ENCODE measurements at regions not wholly inside any gene's neighbourhood (a gene's known extent, or its start where the extent isn't known, plus 50 kb on each side); places are given as distances from the start of the nearest gene placed in this dataset.

DNA sequence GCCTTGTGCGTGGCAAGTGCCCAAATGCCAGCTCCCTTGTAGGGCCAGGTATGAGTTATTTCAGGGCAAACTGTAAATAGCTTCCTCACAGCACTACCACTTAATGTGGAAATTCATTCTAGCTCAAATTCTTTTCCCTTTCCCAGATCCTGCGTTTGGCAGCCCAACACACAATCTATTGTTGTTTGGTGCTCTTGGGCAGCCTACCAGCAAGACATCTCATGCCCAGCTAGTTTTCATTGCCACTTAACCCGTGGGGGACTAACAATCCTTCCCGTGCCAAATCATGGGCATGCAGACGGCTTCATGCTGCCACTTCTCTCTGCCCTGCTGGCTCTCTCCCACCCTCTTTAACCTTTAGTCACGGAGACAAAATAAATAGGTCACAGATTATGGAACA is 454.2 kb downstream of the GRIA2 start:
- Histone ChIP-seq H2BK120ac (ENCODE audit: low read depth, low read length) (no peak overlapping the region), H2AFZ (ENCODE audit: low read length) (no peak overlapping the region), H3K36me3 (replicated peaks in 1 of 2; ENCODE audit: control insufficient read depth in 2 of 2, insufficient read depth in 2 of 2, low read length in 2 of 2) (no peaks in the 10 kb centered on the region), H4K91ac (ENCODE audit: low read depth, low read length, poor library complexity) (no peak overlapping the region), H4K8ac (ENCODE audit: low read depth, low read length) (no peak overlapping the region), H3K18ac (ENCODE audit: low read length) (no peak overlapping the region), H3K14ac (ENCODE audit: low read length) (no peak overlapping the region), H3K4ac (ENCODE audit: low read length) (no peak overlapping the region), H2AK5ac (ENCODE audit: low read depth, low read length) (no peak overlapping the region), H3K27ac (replicated peaks; ENCODE audit: low read length) (no peak overlapping the region), H3K4me3 (ENCODE audit: low read length in 2 of 2) (no peak overlapping the region), H2BK12ac (ENCODE audit: low read length) (no peak overlapping the region), H3K4me2 (ENCODE audit: insufficient read depth, low read length, poor library complexity, severe bottlenecking) (no peak overlapping the region), H3K4me1 (ENCODE audit: control insufficient read depth in 2 of 2, insufficient read depth in 1 of 2, low read depth in 1 of 2, low read length in 2 of 2) (no peaks in the 10 kb centered on the region), H2BK15ac (ENCODE audit: low read length) (no peak overlapping the region), H3K23ac (ENCODE audit: low read depth, low read length, poor library complexity) (no peak overlapping the region), H2BK5ac (ENCODE audit: low read length) (no peak overlapping the region), H3K79me1 (ENCODE audit: low read depth, low read length) (no peaks in the 10 kb centered on the region), H3K9me3 (replicated peaks in 1 of 2; ENCODE audit: control insufficient read depth in 2 of 2, insufficient read depth in 1 of 2, low read depth in 1 of 2, low read length in 2 of 2) (no peaks in the 10 kb centered on the region), H3K27me3 (ENCODE audit: control insufficient read depth in 3 of 3, insufficient read depth in 3 of 3, low read depth in 1 of 3, low read length in 3 of 3) (no peaks in the 10 kb centered on the region), H3K9ac (ENCODE audit: low read depth, low read length, poor library complexity) (no peak overlapping the region)
- no peak for DNase-seq (ENCODE audit: low spot score)
- WGBS, 2 donors (ENCODE audit: extremely low coverage in 2 of 2, insufficient read length in 2 of 2, insufficient replicate concordance in 1 of 2): no CpG with 5 or more reads among the region's 6 CpGs

DNA sequence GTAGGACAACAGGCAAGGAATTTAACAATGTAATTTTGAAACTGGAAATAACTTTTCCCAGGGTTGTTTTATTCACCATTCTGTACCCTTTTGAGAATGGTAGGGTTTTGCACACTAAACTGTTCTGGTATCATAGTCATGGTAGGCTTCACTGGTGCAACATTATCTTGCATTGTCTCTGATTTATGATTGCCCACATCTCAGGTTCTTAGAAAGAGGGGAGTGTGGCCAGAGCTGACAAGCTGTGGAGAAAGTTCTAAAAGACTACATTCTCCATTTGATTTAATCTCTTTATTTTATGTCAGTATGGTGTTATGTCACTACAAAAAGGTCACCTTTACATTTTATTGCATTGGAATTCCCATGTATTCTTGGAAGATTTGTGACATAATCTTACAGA is 447.3 kb downstream of the GRIA2 start:
- no peak overlapping the region for H3K4ac ChIP-seq (ENCODE audit: low read length)
- H3K4me2 ChIP-seq (ENCODE audit: insufficient read depth, low read length, poor library complexity, severe bottlenecking): no peak overlapping the region
- no peaks in the 10 kb centered on the region for H3K79me1 ChIP-seq (ENCODE audit: low read depth, low read length)
- H3K9ac ChIP-seq (ENCODE audit: low read depth, low read length, poor library complexity): no peak overlapping the region
- H3K36me3 ChIP-seq (replicated peaks in 1 of 2; ENCODE audit: control insufficient read depth in 2 of 2, insufficient read depth in 2 of 2, low read length in 2 of 2): no peaks in the 10 kb centered on the region
- no peak overlapping the region for H4K91ac ChIP-seq (ENCODE audit: low read depth, low read length, poor library complexity)
- H3K4me3 ChIP-seq (ENCODE audit: low read length in 2 of 2): no peak overlapping the region
- H2BK15ac ChIP-seq (ENCODE audit: low read length): no peak overlapping the region
- no peak overlapping the region for H2BK12ac ChIP-seq (ENCODE audit: low read length)
- no peak for DNase-seq (ENCODE audit: low spot score)
- H3K14ac ChIP-seq (ENCODE audit: low read length): no peak overlapping the region
- H2BK120ac ChIP-seq (ENCODE audit: low read depth, low read length): no peak overlapping the region
- no peak overlapping the region for H2AFZ ChIP-seq (ENCODE audit: low read length)
- no peak overlapping the region for H3K23ac ChIP-seq (ENCODE audit: low read depth, low read length, poor library complexity)
- H4K8ac ChIP-seq (ENCODE audit: low read depth, low read length): no peak overlapping the region
- H3K27ac ChIP-seq (replicated peaks; ENCODE audit: low read length): no peak overlapping the region
- no peaks in the 10 kb centered on the region for H3K4me1 ChIP-seq (ENCODE audit: control insufficient read depth in 2 of 2, insufficient read depth in 1 of 2, low read depth in 1 of 2, low read length in 2 of 2)
- no peaks in the 10 kb centered on the region for H3K27me3 ChIP-seq (ENCODE audit: control insufficient read depth in 3 of 3, insufficient read depth in 3 of 3, low read depth in 1 of 3, low read length in 3 of 3)
- no peak overlapping the region for H3K18ac ChIP-seq (ENCODE audit: low read length)
- no peak overlapping the region for H2AK5ac ChIP-seq (ENCODE audit: low read depth, low read length)
- no peaks in the 10 kb centered on the region for H3K9me3 ChIP-seq (replicated peaks in 1 of 2; ENCODE audit: control insufficient read depth in 2 of 2, insufficient read depth in 1 of 2, low read depth in 1 of 2, low read length in 2 of 2)
- no peak overlapping the region for H2BK5ac ChIP-seq (ENCODE audit: low read length)

DNA sequence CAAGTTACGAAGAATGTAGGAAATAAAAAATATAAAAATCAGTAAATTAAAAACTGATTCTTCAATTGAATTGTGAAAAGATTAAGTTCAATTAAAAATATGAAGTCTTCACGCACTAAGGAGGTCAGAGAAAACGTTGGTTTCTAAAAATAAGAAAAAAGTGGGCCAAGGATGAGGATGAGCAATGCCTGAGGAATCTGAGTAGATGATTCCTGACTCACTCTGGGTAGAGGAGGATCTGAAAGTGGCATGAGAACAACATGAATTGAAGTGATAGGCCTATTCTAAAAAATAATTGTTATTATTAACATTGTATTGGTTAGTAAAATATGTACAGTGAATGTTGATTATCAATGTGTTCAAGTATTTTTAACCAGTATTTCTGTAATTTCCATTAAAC is 444.2 kb downstream of the GRIA2 start:
- Histone ChIP-seq H3K9ac (ENCODE audit: low read depth, low read length, poor library complexity) (no peak overlapping the region), H2AK5ac (ENCODE audit: low read depth, low read length) (no peak overlapping the region), H2BK12ac (ENCODE audit: low read length) (no peak overlapping the region), H3K27me3 (ENCODE audit: control insufficient read depth in 3 of 3, insufficient read depth in 3 of 3, low read depth in 1 of 3, low read length in 3 of 3) (no peaks in the 10 kb centered on the region), H4K8ac (ENCODE audit: low read depth, low read length) (no peak overlapping the region), H3K36me3 (replicated peaks in 1 of 2; ENCODE audit: control insufficient read depth in 2 of 2, insufficient read depth in 2 of 2, low read length in 2 of 2) (no peaks in the 10 kb centered on the region), H3K4me1 (ENCODE audit: control insufficient read depth in 2 of 2, insufficient read depth in 1 of 2, low read depth in 1 of 2, low read length in 2 of 2) (no peaks in the 10 kb centered on the region), H2BK120ac (ENCODE audit: low read depth, low read length) (no peak overlapping the region), H3K18ac (ENCODE audit: low read length) (no peak overlapping the region), H3K4me3 (ENCODE audit: low read length in 2 of 2) (no peak overlapping the region), H3K79me1 (ENCODE audit: low read depth, low read length) (no peaks in the 10 kb centered on the region), H3K14ac (ENCODE audit: low read length) (no peak overlapping the region), H3K9me3 (replicated peaks in 1 of 2; ENCODE audit: control insufficient read depth in 2 of 2, insufficient read depth in 1 of 2, low read depth in 1 of 2, low read length in 2 of 2) (no peaks in the 10 kb centered on the region), H3K23ac (ENCODE audit: low read depth, low read length, poor library complexity) (no peak overlapping the region), H2AFZ (ENCODE audit: low read length) (no peak overlapping the region), H3K4ac (ENCODE audit: low read length) (no peak overlapping the region), H2BK5ac (ENCODE audit: low read length) (no peak overlapping the region), H3K4me2 (ENCODE audit: insufficient read depth, low read length, poor library complexity, severe bottlenecking) (no peak overlapping the region), H3K27ac (replicated peaks; ENCODE audit: low read length) (no peak overlapping the region), H2BK15ac (ENCODE audit: low read length) (no peak overlapping the region), H4K91ac (ENCODE audit: low read depth, low read length, poor library complexity) (no peak overlapping the region)
- DNase-seq (ENCODE audit: low spot score): no peak
- WGBS, 2 donors (ENCODE audit: extremely low coverage in 2 of 2, insufficient read length in 2 of 2, insufficient replicate concordance in 1 of 2): no CpG with 5 or more reads among the region's 3 CpGs

DNA sequence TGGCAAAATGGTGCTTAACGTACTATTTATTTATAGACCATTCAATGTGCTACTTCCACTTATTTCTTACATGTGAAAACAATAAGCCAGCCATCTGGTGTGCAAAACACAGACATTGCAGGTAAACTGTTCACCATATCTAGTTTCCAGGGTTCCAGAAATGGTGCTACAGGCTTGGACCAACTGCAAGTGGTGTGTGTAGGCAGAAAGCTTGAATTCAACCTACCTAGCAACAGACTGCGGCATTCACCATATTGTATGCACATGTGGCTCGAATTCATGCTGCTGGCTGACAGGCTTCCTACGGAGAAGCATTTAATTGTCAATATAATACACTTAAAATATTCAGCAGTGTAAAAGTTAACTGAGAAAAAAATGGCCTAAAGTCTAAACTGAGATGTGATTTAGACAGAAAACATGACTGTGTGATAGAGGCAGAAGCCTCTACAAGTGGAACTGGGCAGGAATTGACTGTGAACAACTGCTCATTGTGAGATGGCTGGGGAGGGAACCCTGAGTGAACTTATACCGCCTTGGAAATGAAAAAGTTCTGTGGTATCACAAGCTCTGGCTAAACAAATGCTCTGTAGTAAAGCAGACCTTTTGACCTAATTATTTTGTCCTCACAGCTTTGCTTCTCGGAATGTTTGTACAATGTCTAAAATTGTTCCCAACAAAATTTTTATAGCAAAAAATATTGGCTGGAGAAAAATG is 434.7 kb downstream of the GRIA2 start:
- no peaks in the 10 kb centered on the region for H3K4me1 ChIP-seq (ENCODE audit: control insufficient read depth in 2 of 2, insufficient read depth in 1 of 2, low read depth in 1 of 2, low read length in 2 of 2)
- H4K91ac ChIP-seq (ENCODE audit: low read depth, low read length, poor library complexity): no peak overlapping the region
- H2BK15ac ChIP-seq (ENCODE audit: low read length): no peak overlapping the region
- DNase-seq (ENCODE audit: low spot score): no peak
- no peak overlapping the region for H2BK120ac ChIP-seq (ENCODE audit: low read depth, low read length)
- no peak overlapping the region for H3K4me3 ChIP-seq (ENCODE audit: low read length in 2 of 2)
- H2AFZ ChIP-seq (ENCODE audit: low read length): peak overlapping the region; percentile 62
- H2BK5ac ChIP-seq (ENCODE audit: low read length): no peak overlapping the region
- no peak overlapping the region for H2BK12ac ChIP-seq (ENCODE audit: low read length)
- no peak overlapping the region for H3K9ac ChIP-seq (ENCODE audit: low read depth, low read length, poor library complexity)
- no CpG with 5 or more reads among the region's 6 CpGs for WGBS, 2 donors (ENCODE audit: extremely low coverage in 2 of 2, insufficient read length in 2 of 2, insufficient replicate concordance in 1 of 2)
- no peak overlapping the region for H3K4me2 ChIP-seq (ENCODE audit: insufficient read depth, low read length, poor library complexity, severe bottlenecking)
- no peak overlapping the region for H3K23ac ChIP-seq (ENCODE audit: low read depth, low read length, poor library complexity)
- no peaks in the 10 kb centered on the region for H3K9me3 ChIP-seq (replicated peaks in 1 of 2; ENCODE audit: control insufficient read depth in 2 of 2, insufficient read depth in 1 of 2, low read depth in 1 of 2, low read length in 2 of 2)
- no peaks in the 10 kb centered on the region for H3K79me1 ChIP-seq (ENCODE audit: low read depth, low read length)
- no peaks in the 10 kb centered on the region for H3K36me3 ChIP-seq (replicated peaks in 1 of 2; ENCODE audit: control insufficient read depth in 2 of 2, insufficient read depth in 2 of 2, low read length in 2 of 2)
- H3K14ac ChIP-seq (ENCODE audit: low read length): no peak overlapping the region
- no peak overlapping the region for H3K27ac ChIP-seq (replicated peaks; ENCODE audit: low read length)
- no peak overlapping the region for H4K8ac ChIP-seq (ENCODE audit: low read depth, low read length)
- no peak overlapping the region for H3K4ac ChIP-seq (ENCODE audit: low read length)
- H3K18ac ChIP-seq (ENCODE audit: low read length): no peak overlapping the region
- H3K27me3 ChIP-seq (ENCODE audit: control insufficient read depth in 3 of 3, insufficient read depth in 3 of 3, low read depth in 1 of 3, low read length in 3 of 3): no peaks in the 10 kb centered on the region
- no peak overlapping the region for H2AK5ac ChIP-seq (ENCODE audit: low read depth, low read length)
